Hepatocyte (in vitro differentiated cells): ENCODE measurements at regions not wholly inside any gene's neighbourhood (a gene's known extent, or its start where the extent isn't known, plus 50 kb on each side); places are given as distances from the start of the nearest gene placed in this dataset.

Experiments
- DNase-seq: peaks from one replicate; pipeline ENCODE4 v3.0.0-alpha.2; 2016; ENCODE audit warnings: low spot score
- H2AFZ ChIP-seq: fragments of 200-600 bp; sonication (generic); 2 replicates; pipeline ENCODE4 v1.6.0; 2016; ENCODE audit warnings: antibody characterized with exemption, mild to moderate bottlenecking
- H3K27ac ChIP-seq: fragments of 200-600 bp; sonication (generic); 2 replicates; pipeline ENCODE4 v1.5.1; 2016; ENCODE audit warnings: mild to moderate bottlenecking
- H3K27me3 ChIP-seq: fragments of 200-600 bp; sonication (generic); 2 replicates; pipeline ENCODE4 v1.6.1; 2016
- H3K36me3 ChIP-seq: fragments of 200-600 bp; sonication (generic); replicated peaks from 2 replicates; pipeline ENCODE4 v1.5.1; 2016; ENCODE audit warnings: low read depth; ENCODE audit not compliant: insufficient read depth
- H3K4me1 ChIP-seq: fragments of 200-600 bp; sonication (generic); 2 replicates; pipeline ENCODE4 v1.5.1; 2016; ENCODE audit warnings: mild to moderate bottlenecking, moderate library complexity; ENCODE audit not compliant: insufficient read depth
- H3K4me2 ChIP-seq: fragments of 200-600 bp; sonication (generic); 2 replicates; pipeline ENCODE4 v1.6.0; 2016
- H3K4me3 ChIP-seq: fragments of 200-600 bp; sonication (generic); 2 replicates; pipeline ENCODE4 v1.5.1; 2016; ENCODE audit warnings: mild to moderate bottlenecking
- H3K79me2 ChIP-seq: fragments of 200-600 bp; sonication (generic); 2 replicates; pipeline ENCODE4 v1.6.0; 2017; ENCODE audit warnings: mild to moderate bottlenecking
- H3K9me2 ChIP-seq: fragments of 200-600 bp; sonication (generic); replicated peaks from 2 replicates; pipeline ENCODE4 v1.6.0; 2017; ENCODE audit warnings: mild to moderate bottlenecking; ENCODE audit not compliant: insufficient read depth
- H3K9me3 ChIP-seq: fragments of 200-600 bp; sonication (generic); 2 replicates; pipeline ENCODE4 v1.5.1; 2016; ENCODE audit warnings: low read depth, mild to moderate bottlenecking
- H4K20me1 ChIP-seq: fragments of 200-600 bp; sonication (generic); 2 replicates; pipeline ENCODE4 v1.6.0; 2016; ENCODE audit warnings: mild to moderate bottlenecking; ENCODE audit not compliant: insufficient read depth, poor library complexity, severe bottlenecking
- CTCF ChIP-seq: fragments of 200-600 bp; sonication (generic); IDR thresholded peaks from 2 replicates; pipeline ENCODE4 v1.5.1; 2016; ENCODE audit warnings: antibody characterized with exemption, mild to moderate bottlenecking; ENCODE audit not compliant: poor library complexity
- EZH2 ChIP-seq: fragments of 200-600 bp; sonication (generic); IDR thresholded peaks from 2 replicates; pipeline ENCODE4 v1.6.1; 2016; ENCODE audit warnings: antibody characterized with exemption, mild to moderate bottlenecking, borderline replicate concordance
- EZH2phosphoT487 ChIP-seq: fragments of 200-600 bp; sonication (generic); IDR thresholded peaks from one replicate; pipeline ENCODE4 v1.6.1; 2018; ENCODE audit warnings: antibody characterized with exemption, mild to moderate bottlenecking, low read depth, moderate library complexity; ENCODE audit not compliant: unreplicated experiment, severe bottlenecking
- WGBS: methylation state at CpG from one replicate; pipeline ENCODE4 v1.1.6; 2016; ENCODE audit warnings: low lambda C conversion rate; ENCODE audit errors: missing lambda C conversion rate; 5-methylcytosine and 5-hydroxymethylcytosine counted together

DNA sequence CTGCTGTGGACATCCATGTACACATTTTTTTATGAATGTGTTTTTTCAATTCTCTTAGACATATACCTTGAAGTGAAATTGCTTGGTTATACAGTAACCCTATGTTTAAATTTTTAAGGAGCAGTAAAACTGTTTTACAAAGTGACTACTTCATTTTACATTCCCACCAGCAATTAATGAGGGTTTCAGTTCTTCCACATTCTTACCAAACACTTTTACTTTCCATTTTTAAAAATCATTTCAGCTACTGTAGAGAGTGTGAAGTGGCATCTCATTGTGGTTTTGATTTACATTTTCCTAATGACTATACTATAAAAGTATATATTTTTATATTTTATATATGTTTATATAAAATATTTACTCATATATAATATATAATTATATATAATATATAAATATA lies 1221.5 kb downstream of the PLA2G4A start:
- H3K9me2 ChIP-seq, result no peaks in the 10 kb centered on the region
- no peak overlapping the region for H2AFZ ChIP-seq
- H3K36me3 ChIP-seq, result no peaks in the 10 kb centered on the region
- no peaks in the 10 kb centered on the region for H3K79me2 ChIP-seq
- H3K9me3 ChIP-seq, result no peaks in the 10 kb centered on the region
- TF ChIP-seq EZH2phosphoT487 (no peak), EZH2 (no peak), CTCF (no peak)
- no peaks in the 10 kb centered on the region for H3K27me3 ChIP-seq
- no peaks in the 10 kb centered on the region for H4K20me1 ChIP-seq
- DNase-seq, result no peak
- H3K4me1 ChIP-seq, result no peaks in the 10 kb centered on the region
- no peak overlapping the region for H3K27ac ChIP-seq
- no peak overlapping the region for H3K4me3 ChIP-seq
- H3K4me2 ChIP-seq, result no peak overlapping the region

DNA sequence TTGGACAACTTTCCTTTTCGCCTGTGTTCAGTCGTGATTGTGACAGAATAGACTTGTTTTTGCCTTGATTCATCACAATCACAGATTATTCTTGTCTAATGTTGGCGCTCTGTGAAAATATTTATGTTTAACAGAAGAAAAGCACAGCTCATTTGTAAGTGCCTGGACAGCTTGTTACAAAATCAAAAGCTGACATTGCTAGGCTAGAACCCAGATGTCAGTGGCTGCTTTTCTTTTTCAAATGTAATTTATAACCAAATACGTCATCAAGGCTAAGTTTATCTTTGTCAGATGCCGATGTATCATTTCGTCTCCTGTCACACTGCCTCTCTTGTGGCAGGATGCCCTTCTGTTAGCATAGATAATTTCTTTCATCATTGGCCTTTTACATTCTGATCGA lies 1227.3 kb downstream of the PLA2G4A start:
- Histone ChIP-seq H3K79me2 (no peaks in the 10 kb centered on the region), H3K36me3 (no peaks in the 10 kb centered on the region), H4K20me1 (no peaks in the 10 kb centered on the region), H3K4me2 (peak overlapping the region; percentile 4), H3K9me2 (no peaks in the 10 kb centered on the region), H3K4me3 (no peak overlapping the region), H3K27ac (no peak overlapping the region), H3K27me3 (no peaks in the 10 kb centered on the region), H3K4me1 (no peaks in the 10 kb centered on the region), H2AFZ (peak overlapping the region; percentile 7), H3K9me3 (no peaks in the 10 kb centered on the region)
- no peak for TF ChIP-seq CTCF
- TF ChIP-seq EZH2phosphoT487, result no peak
- TF ChIP-seq EZH2, result no peak
- DNase-seq, result no peak
- WGBS, result 66% methylated on average over 7 of the region's 7 CpGs

DNA sequence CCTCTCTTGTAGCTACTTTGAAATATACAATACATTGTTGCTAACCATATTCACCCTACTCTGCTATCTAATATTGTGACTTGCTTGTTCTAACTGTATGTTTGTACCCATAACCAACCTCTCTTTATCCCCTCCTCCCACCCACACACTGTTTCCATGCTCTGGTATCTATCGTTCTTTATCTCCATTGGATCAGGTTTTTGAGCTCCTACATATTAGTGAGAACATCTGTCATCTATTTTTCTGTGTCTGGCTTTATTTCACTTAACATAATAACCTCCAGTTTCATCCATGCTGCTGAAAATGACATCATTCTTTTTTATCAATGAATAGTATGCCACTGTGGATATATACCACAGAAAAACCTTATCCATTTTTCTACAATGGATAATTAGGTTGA lies 1230.1 kb downstream of the PLA2G4A start:
- Histone ChIP-seq H3K36me3 (no peaks in the 10 kb centered on the region), H3K27ac (no peak overlapping the region), H3K9me3 (no peaks in the 10 kb centered on the region), H2AFZ (no peak overlapping the region), H3K27me3 (no peaks in the 10 kb centered on the region), H3K4me1 (no peaks in the 10 kb centered on the region), H3K79me2 (no peaks in the 10 kb centered on the region), H3K9me2 (no peaks in the 10 kb centered on the region), H3K4me2 (no peak overlapping the region), H4K20me1 (no peaks in the 10 kb centered on the region), H3K4me3 (no peak overlapping the region)
- DNase-seq, result no peak
- WGBS, result 68% methylated on average over 1 of the region's 1 CpG
- TF ChIP-seq EZH2phosphoT487 (no peak), EZH2 (no peak), CTCF (no peak)

- no peaks in the 10 kb centered on the region for H3K79me2 ChIP-seq
- no peaks in the 10 kb centered on the region for H3K9me2 ChIP-seq
- no peak overlapping the region for H2AFZ ChIP-seq
- no peaks in the 10 kb centered on the region for H3K36me3 ChIP-seq
- TF ChIP-seq EZH2phosphoT487, result no peak
- TF ChIP-seq CTCF, result no peak
- no peak for TF ChIP-seq EZH2
- H4K20me1 ChIP-seq, result no peaks in the 10 kb centered on the region
- H3K4me3 ChIP-seq, result no peak overlapping the region
- H3K4me2 ChIP-seq, result no peak overlapping the region
- H3K27me3 ChIP-seq, result no peaks in the 10 kb centered on the region
- H3K9me3 ChIP-seq, result no peaks in the 10 kb centered on the region
- no peak overlapping the region for H3K27ac ChIP-seq
- no peaks in the 10 kb centered on the region for H3K4me1 ChIP-seq
- no peak for DNase-seq
These were observed 1233.1 kb downstream of the PLA2G4A start for GRCh38 chr1:188061881-188062280.
